ENCODE measurements at regions not wholly inside any gene's neighbourhood (a gene's known extent, or its start where the extent isn't known, plus 50 kb on each side); places are given as distances from the start of the nearest gene placed in this dataset.

- H3K27me3 Mint-ChIP-seq: peaks cover 0 to 12% of the 10 kb centered on the region in 2 donors
- Histone ChIP-seq H3K27me3 (replicated peaks in 1 of 2; ENCODE audit: control insufficient read depth in 2 of 2, extremely low read depth in 1 of 2, insufficient read depth in 2 of 2, low read length in 1 of 2) (no peaks in the 10 kb centered on the region), H3K36me3 (ENCODE audit: control insufficient read depth in 2 of 2, extremely low read depth in 1 of 2, insufficient read depth in 1 of 2, low read length in 1 of 2) (no peaks in the 10 kb centered on the region), H3K27ac (ENCODE audit: low read length) (no peak overlapping the region), H3K4me1 (ENCODE audit: control insufficient read depth in 1 of 2, extremely low read depth in 1 of 2, insufficient read depth in 2 of 2, low read length in 2 of 2) (no peaks in the 10 kb centered on the region), H3K9me3 (no peaks in the 10 kb centered on the region), H3K4me3 (ENCODE audit: control insufficient read depth in 1 of 2, extremely low read depth in 1 of 2, low read length in 1 of 2) (no peak overlapping the region)
- no peaks in the 10 kb centered on the region for H3K9me3 Mint-ChIP-seq
- DNase-seq (no peak), ATAC-seq (replicated peaks in 1 of 4) (no peak)
- H3K36me3 Mint-ChIP-seq: no peaks in the 10 kb centered on the region
- H3K4me3 Mint-ChIP-seq: no peak overlapping the region
- ChIA-PET POLR2A (no interaction called here), CTCF (no interaction called here)
- H3K27ac Mint-ChIP-seq: no peak overlapping the region
- 100% methylated on average over 1 of the region's 1 CpG for WGBS (ENCODE audit: insufficient coverage)
- H3K4me1 Mint-ChIP-seq: no peaks in the 10 kb centered on the region
Measured at GRCh38 chr3:135897715-135898114, 67.8 kb upstream of the PPP2R3A start.

DNA sequence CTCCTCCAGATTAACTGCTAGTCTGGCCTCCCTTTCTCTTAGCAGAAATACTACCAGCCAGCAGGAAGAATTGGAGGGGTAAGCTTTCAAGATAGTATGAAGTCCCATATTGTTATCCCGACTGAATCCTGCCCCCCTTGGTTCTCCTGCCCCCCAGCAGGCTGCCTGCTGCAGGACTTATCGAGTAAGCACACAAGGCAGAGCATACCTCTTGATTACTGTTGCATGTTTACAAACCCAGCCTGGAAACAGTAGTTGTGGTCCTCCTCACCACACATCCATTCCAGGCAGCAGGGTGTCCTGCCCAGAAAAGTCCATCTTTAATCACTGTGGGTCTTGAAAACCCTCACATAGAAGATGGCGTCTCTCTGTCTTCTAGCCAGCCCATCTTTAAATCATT is 66.8 kb upstream of the PPP2R3A start:
- Histone ChIP-seq H3K9me3 (no peaks in the 10 kb centered on the region), H3K36me3 (ENCODE audit: control insufficient read depth in 2 of 2, extremely low read depth in 1 of 2, insufficient read depth in 1 of 2, low read length in 1 of 2) (no peaks in the 10 kb centered on the region), H3K27ac (ENCODE audit: low read length) (no peak overlapping the region), H3K4me3 (ENCODE audit: control insufficient read depth in 1 of 2, extremely low read depth in 1 of 2, low read length in 1 of 2) (no peak overlapping the region), H3K4me1 (ENCODE audit: control insufficient read depth in 1 of 2, extremely low read depth in 1 of 2, insufficient read depth in 2 of 2, low read length in 2 of 2) (no peaks in the 10 kb centered on the region), H3K27me3 (replicated peaks in 1 of 2; ENCODE audit: control insufficient read depth in 2 of 2, extremely low read depth in 1 of 2, insufficient read depth in 2 of 2, low read length in 1 of 2) (no peaks in the 10 kb centered on the region)
- 78% methylated on average over 1 of the region's 3 CpGs for WGBS (ENCODE audit: insufficient coverage)
- Mint-ChIP-seq H3K27ac (no peak overlapping the region), H3K4me3 (no peak overlapping the region), H3K4me1 (no peaks in the 10 kb centered on the region), H3K9me3 (no peaks in the 10 kb centered on the region), H3K36me3 (no peaks in the 10 kb centered on the region), H3K27me3 (peaks cover 0 to 15% of the 10 kb centered on the region in 2 donors)
- ATAC-seq (replicated peaks in 1 of 4) (no peak), DNase-seq (no peak)
- CTCF ChIA-PET: no interaction called here
- POLR2A ChIA-PET: no interaction called here

DNA sequence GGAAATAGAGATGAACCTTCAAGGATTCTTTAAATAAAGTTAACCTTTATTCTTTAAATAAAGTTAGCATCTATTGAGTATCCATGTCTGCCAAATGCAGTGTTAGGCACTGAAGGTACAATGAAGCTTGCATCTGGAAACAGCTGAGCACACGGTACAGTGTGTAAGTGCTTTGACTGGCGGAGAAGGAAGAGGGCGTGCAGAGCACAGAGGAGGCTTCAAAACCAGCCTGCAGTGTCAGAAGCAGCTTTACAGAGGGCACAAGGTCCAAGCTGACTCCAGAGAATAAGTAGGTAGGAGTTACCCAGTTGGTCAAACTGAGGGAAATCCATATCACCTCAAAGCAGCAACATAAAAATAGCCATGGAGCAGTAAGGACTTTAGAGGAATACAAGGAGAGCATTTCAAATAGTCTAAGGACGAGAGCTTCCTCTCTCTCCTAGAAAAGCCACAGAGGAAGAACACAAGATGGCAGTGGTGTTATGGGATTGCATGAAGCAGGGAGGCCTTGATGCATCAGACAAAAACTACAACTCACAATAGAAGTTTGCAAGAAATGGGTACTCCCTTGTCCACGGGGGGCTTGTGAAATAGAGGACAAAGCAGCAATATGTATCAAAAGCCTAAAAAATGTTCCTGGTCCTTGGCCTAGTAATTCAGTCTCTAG is 60.3 kb upstream of the PPP2R3A start:
- Histone ChIP-seq H3K27ac (ENCODE audit: low read length) (no peak overlapping the region), H3K27me3 (replicated peaks in 1 of 2; ENCODE audit: control insufficient read depth in 2 of 2, extremely low read depth in 1 of 2, insufficient read depth in 2 of 2, low read length in 1 of 2) (peaks cover 0 to 8% of the 10 kb centered on the region in 2 experiments), H3K9me3 (no peaks in the 10 kb centered on the region), H3K36me3 (ENCODE audit: control insufficient read depth in 2 of 2, extremely low read depth in 1 of 2, insufficient read depth in 1 of 2, low read length in 1 of 2) (no peaks in the 10 kb centered on the region), H3K4me3 (ENCODE audit: control insufficient read depth in 1 of 2, extremely low read depth in 1 of 2, low read length in 1 of 2) (no peak overlapping the region), H3K4me1 (ENCODE audit: control insufficient read depth in 1 of 2, extremely low read depth in 1 of 2, insufficient read depth in 2 of 2, low read length in 2 of 2) (no peaks in the 10 kb centered on the region)
- Mint-ChIP-seq H3K4me1 (no peaks in the 10 kb centered on the region), H3K36me3 (no peaks in the 10 kb centered on the region), H3K27me3 (peaks cover 5 to 12% of the 10 kb centered on the region in 2 donors), H3K27ac (no peak overlapping the region), H3K9me3 (no peaks in the 10 kb centered on the region), H3K4me3 (no peak overlapping the region)
- ChIA-PET POLR2A (no interaction called here), CTCF (interaction anchor here in 1 of 2 donors (1.0 kb wide), 1 partner anchor 18 kb away, joined by 3 read pairs; no protein-coding TSS in a partner anchor)
- no peak for ATAC-seq (replicated peaks in 1 of 4)
- DNase-seq: no peak
- 63% methylated on average over 3 of the region's 5 CpGs for WGBS (ENCODE audit: insufficient coverage)

DNA sequence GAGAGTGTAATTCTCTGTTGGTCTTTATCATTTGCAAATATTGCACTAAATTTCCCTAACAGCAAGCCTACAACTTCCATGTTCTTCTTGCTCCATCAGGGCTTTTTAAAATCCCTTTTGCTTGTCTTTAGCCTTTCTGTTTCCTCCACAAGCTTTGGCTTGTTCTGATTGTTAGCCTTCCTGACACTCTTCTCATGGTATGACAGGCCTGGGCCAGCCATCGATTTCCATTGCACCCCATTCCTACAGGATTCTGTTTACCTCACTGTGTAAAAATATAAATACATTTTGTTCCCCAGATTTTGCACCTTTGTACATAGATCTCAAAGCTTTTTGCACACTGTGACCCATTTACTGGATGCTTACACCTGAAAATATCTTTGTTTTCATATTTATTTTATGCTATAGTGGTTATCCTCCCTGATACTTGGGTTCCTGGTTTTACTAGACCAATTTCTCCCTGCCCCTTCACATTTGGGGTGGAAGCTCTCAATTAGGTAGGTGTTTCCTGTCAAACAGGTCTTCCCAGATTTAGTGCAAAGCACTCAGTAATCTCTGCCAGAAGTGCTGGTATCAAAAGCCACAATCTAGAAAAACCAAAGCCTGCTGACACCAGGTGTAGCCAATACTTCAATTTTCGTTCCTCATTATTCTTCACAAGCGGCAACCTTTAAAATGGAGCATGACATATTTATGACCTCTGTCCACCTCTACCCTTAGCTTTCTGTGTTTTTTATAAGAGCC is 57.9 kb upstream of the PPP2R3A start:
- peaks cover 0 to 8% of the 10 kb centered on the region in 2 experiments for H3K27me3 ChIP-seq (replicated peaks in 1 of 2; ENCODE audit: control insufficient read depth in 2 of 2, extremely low read depth in 1 of 2, insufficient read depth in 2 of 2, low read length in 1 of 2)
- H3K27ac ChIP-seq (ENCODE audit: low read length): no peak overlapping the region
- no peaks in the 10 kb centered on the region for H3K36me3 Mint-ChIP-seq
- H3K27me3 Mint-ChIP-seq: peaks cover 5 to 12% of the 10 kb centered on the region in 2 donors
- H3K4me3 Mint-ChIP-seq: no peak overlapping the region
- H3K36me3 ChIP-seq (ENCODE audit: control insufficient read depth in 2 of 2, extremely low read depth in 1 of 2, insufficient read depth in 1 of 2, low read length in 1 of 2): no peaks in the 10 kb centered on the region
- no peak overlapping the region for H3K4me3 ChIP-seq (ENCODE audit: control insufficient read depth in 1 of 2, extremely low read depth in 1 of 2, low read length in 1 of 2)
- ATAC-seq (replicated peaks in 1 of 4): no peak
- 36% methylated on average over 2 of the region's 3 CpGs for WGBS (ENCODE audit: insufficient coverage)
- ChIA-PET POLR2A (no interaction called here), CTCF (interaction anchor here in 1 of 2 donors (0.6 kb wide), 1 partner anchor 599 kb away, joined by 5 read pairs; no protein-coding TSS in a partner anchor)
- DNase-seq: no peak
- H3K9me3 Mint-ChIP-seq: no peaks in the 10 kb centered on the region
- no peaks in the 10 kb centered on the region for H3K9me3 ChIP-seq
- no peaks in the 10 kb centered on the region for H3K4me1 Mint-ChIP-seq
- H3K27ac Mint-ChIP-seq: no peak overlapping the region
- no peaks in the 10 kb centered on the region for H3K4me1 ChIP-seq (ENCODE audit: control insufficient read depth in 1 of 2, extremely low read depth in 1 of 2, insufficient read depth in 2 of 2, low read length in 2 of 2)

- no peak overlapping the region for H3K27ac ChIP-seq (ENCODE audit: low read length)
- Mint-ChIP-seq H3K9me3 (no peaks in the 10 kb centered on the region), H3K27me3 (peaks cover 5 to 9% of the 10 kb centered on the region in 2 donors), H3K4me3 (no peak overlapping the region), H3K36me3 (no peaks in the 10 kb centered on the region), H3K27ac (no peak overlapping the region), H3K4me1 (no peaks in the 10 kb centered on the region)
- ATAC-seq (replicated peaks in 1 of 4) (peak in 1 of 4 experiments; percentile 29), DNase-seq (no peak)
- CTCF ChIA-PET: no interaction called here
- H3K27me3 ChIP-seq (replicated peaks in 1 of 2; ENCODE audit: control insufficient read depth in 2 of 2, extremely low read depth in 1 of 2, insufficient read depth in 2 of 2, low read length in 1 of 2): peaks cover 0 to 8% of the 10 kb centered on the region in 2 experiments
- 90% methylated on average over 7 of the region's 7 CpGs for WGBS (ENCODE audit: insufficient coverage)
- no peaks in the 10 kb centered on the region for H3K4me1 ChIP-seq (ENCODE audit: control insufficient read depth in 1 of 2, extremely low read depth in 1 of 2, insufficient read depth in 2 of 2, low read length in 2 of 2)
- H3K4me3 ChIP-seq (ENCODE audit: control insufficient read depth in 1 of 2, extremely low read depth in 1 of 2, low read length in 1 of 2): no peak overlapping the region
- H3K9me3 ChIP-seq: no peaks in the 10 kb centered on the region
- H3K36me3 ChIP-seq (ENCODE audit: control insufficient read depth in 2 of 2, extremely low read depth in 1 of 2, insufficient read depth in 1 of 2, low read length in 1 of 2): no peaks in the 10 kb centered on the region
- POLR2A ChIA-PET: no interaction called here
Measured at GRCh38 chr3:135908225-135908624, 57.3 kb upstream of the PPP2R3A start.

DNA sequence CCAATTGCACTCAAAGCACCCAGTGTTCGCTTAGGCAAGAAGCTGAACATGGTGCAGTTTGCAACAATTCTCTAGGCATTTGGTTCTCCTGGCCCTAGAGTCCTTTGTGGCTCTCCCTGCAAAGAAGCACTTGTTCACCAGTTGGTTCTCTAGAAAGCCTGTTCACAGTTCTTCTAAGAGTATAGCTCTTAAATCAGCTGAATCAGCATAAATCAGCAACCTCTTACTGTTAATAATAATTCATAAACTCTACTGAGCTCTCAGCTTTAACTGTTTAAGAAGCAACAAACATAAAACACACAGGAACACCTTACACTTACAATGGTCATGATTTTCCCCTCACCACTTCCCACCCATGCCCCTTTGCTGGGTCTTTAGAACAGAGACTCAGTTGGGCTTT is 56.8 kb upstream of the PPP2R3A start:
- Histone ChIP-seq H3K27ac (ENCODE audit: low read length) (no peak overlapping the region), H3K4me3 (ENCODE audit: control insufficient read depth in 1 of 2, extremely low read depth in 1 of 2, low read length in 1 of 2) (no peak overlapping the region), H3K4me1 (ENCODE audit: control insufficient read depth in 1 of 2, extremely low read depth in 1 of 2, insufficient read depth in 2 of 2, low read length in 2 of 2) (no peaks in the 10 kb centered on the region), H3K36me3 (ENCODE audit: control insufficient read depth in 2 of 2, extremely low read depth in 1 of 2, insufficient read depth in 1 of 2, low read length in 1 of 2) (no peaks in the 10 kb centered on the region), H3K9me3 (no peaks in the 10 kb centered on the region), H3K27me3 (replicated peaks in 1 of 2; ENCODE audit: control insufficient read depth in 2 of 2, extremely low read depth in 1 of 2, insufficient read depth in 2 of 2, low read length in 1 of 2) (peaks cover 0 to 8% of the 10 kb centered on the region in 2 experiments)
- ATAC-seq (replicated peaks in 1 of 4) (no peak), DNase-seq (no peak)
- Mint-ChIP-seq H3K36me3 (no peaks in the 10 kb centered on the region), H3K4me1 (no peaks in the 10 kb centered on the region), H3K9me3 (no peaks in the 10 kb centered on the region), H3K27me3 (peaks cover 5 to 9% of the 10 kb centered on the region in 2 donors), H3K4me3 (no peak overlapping the region), H3K27ac (no peak overlapping the region)
- 71% methylated on average over 1 of the region's 1 CpG for WGBS (ENCODE audit: insufficient coverage)
- ChIA-PET CTCF (no interaction called here), POLR2A (no interaction called here)
